Vagina (tissue), 2 donors: ENCODE measurements at regions not wholly inside any gene's neighbourhood (a gene's known extent, or its start where the extent isn't known, plus 50 kb on each side); places are given as distances from the start of the nearest gene placed in this dataset.
"Not testable (repeated sequence)": the region's sequence is repeated elsewhere in the genome, so short reads cannot be mapped to it uniquely, and the experiment has no call there.

Experiments used
- DNase-seq, 2 donors: peaks; one replicate each; pipeline ENCODE4 v3.0.0-alpha.2; 2017; ENCODE audit errors: extremely low spot score in 2 of 2
- H3K27ac ChIP-seq: fragments of 200-600 bp; sonication (generic); one replicate; pipeline ENCODE4 v1.5.1; 2019
- H3K27me3 ChIP-seq: fragments of 200-600 bp; sonication (generic); one replicate; pipeline ENCODE4 v1.5.1; 2019
- H3K36me3 ChIP-seq, 2 donors: fragments of 200-600 bp; sonication (generic); one replicate each; pipeline ENCODE4 v1.5.1; 2017 to 2019
- H3K4me1 ChIP-seq: fragments of 200-600 bp; sonication (generic); one replicate; pipeline ENCODE4 v1.5.1; 2019
- H3K4me3 ChIP-seq, 2 donors: fragments of 200-600 bp; sonication (generic); 1 replicate in 1 of 2; 2 replicates in 1 of 2; pipeline ENCODE4 v1.5.1; 2016 to 2019
- H3K9me3 ChIP-seq: fragments of 200-600 bp; sonication (generic); one replicate; pipeline ENCODE4 v1.5.1; 2019
- POLR2A ChIP-seq, 2 donors: fragments of 450-650 bp; IDR thresholded peaks; one replicate each; pipeline ENCODE4 v1.6.1; 2017; ENCODE audit warnings: antibody characterized with exemption in 2 of 2, mild to moderate bottlenecking in 2 of 2, moderate library complexity in 2 of 2
- POLR2AphosphoS5 ChIP-seq, 2 donors: sonication (generic); formaldehyde crosslinking; IDR thresholded peaks; one replicate each; pipeline ENCODE4 v1.9.0; 2017; ENCODE audit warnings: antibody characterized with exemption in 2 of 2, mild to moderate bottlenecking in 2 of 2, low read depth in 1 of 2; ENCODE audit not compliant: insufficient read depth in 1 of 2
- intact Hi-C: fragments of 100-400 bp; cut with DNase I; formaldehyde crosslinking; loops from one replicate; pipeline ENCODE4 v1.15.1; 2023
- TF ChIP-seq, protein P1 (sequence below), 3 experiments: fragments of 450-650 bp in 2 of 3; fragments of 200-600 bp in 1 of 3; sonication (generic) in 1 of 3; IDR thresholded peaks; one replicate each; pipeline ENCODE4 v1.5.1; 2017 to 2019; ENCODE audit warnings: antibody characterized with exemption in 3 of 3, mild to moderate bottlenecking in 2 of 3, moderate library complexity in 2 of 3

DNA sequence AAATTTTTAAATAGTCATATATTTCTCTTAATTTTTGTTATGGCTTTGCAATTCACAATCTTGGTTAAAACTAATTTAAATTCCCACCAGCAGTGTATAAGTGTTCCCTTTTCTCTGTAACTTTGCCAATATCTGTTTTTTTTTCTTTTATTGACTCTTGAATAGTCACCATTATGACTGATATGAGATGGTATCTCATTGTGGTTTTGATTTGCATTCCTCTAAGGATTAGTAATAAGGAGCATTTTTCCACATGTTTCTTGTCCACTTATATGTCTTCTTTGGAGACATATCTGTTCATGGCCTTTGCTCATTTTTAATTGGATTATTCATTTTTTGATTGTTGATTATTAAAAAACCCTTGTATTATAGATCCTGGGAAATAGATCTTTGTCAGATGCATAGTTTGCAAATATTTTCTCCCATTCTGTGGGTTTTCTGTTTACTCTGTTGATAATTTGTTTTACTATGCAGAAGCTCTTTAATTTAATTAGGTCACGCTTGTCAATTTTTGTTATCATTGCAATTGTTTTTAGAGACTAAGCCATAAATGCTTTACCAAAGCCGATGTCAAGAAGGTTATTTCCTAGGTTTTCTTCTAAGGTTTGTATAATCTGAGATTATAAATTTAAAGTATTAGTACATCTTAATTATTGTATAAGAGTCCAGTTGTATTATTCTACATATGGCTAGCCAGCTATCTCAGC, 610.9 kb downstream of the CHSY3 start:
- no peaks in the 10 kb centered on the region for H3K9me3 ChIP-seq
- no peak overlapping the region for H3K27ac ChIP-seq
- intact Hi-C loops: no loop called here
- no peaks in the 10 kb centered on the region for H3K36me3 ChIP-seq
- H3K27me3 ChIP-seq: no peaks in the 10 kb centered on the region
- H3K4me3 ChIP-seq: no peak overlapping the region
- no peaks in the 10 kb centered on the region for H3K4me1 ChIP-seq
- TF ChIP-seq POLR2A (IDR thresholded peaks at IDR 0.05): no peak
- TF ChIP-seq, protein P1, sequence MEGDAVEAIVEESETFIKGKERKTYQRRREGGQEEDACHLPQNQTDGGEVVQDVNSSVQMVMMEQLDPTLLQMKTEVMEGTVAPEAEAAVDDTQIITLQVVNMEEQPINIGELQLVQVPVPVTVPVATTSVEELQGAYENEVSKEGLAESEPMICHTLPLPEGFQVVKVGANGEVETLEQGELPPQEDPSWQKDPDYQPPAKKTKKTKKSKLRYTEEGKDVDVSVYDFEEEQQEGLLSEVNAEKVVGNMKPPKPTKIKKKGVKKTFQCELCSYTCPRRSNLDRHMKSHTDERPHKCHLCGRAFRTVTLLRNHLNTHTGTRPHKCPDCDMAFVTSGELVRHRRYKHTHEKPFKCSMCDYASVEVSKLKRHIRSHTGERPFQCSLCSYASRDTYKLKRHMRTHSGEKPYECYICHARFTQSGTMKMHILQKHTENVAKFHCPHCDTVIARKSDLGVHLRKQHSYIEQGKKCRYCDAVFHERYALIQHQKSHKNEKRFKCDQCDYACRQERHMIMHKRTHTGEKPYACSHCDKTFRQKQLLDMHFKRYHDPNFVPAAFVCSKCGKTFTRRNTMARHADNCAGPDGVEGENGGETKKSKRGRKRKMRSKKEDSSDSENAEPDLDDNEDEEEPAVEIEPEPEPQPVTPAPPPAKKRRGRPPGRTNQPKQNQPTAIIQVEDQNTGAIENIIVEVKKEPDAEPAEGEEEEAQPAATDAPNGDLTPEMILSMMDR (IDR thresholded peaks at IDR 0.05): no peak
- no peak for TF ChIP-seq POLR2AphosphoS5 (IDR thresholded peaks at IDR 0.05; ENCODE audit: insufficient read depth in 1 of 2, low read depth in 1 of 2)
- DNase-seq: no peak

DNA sequence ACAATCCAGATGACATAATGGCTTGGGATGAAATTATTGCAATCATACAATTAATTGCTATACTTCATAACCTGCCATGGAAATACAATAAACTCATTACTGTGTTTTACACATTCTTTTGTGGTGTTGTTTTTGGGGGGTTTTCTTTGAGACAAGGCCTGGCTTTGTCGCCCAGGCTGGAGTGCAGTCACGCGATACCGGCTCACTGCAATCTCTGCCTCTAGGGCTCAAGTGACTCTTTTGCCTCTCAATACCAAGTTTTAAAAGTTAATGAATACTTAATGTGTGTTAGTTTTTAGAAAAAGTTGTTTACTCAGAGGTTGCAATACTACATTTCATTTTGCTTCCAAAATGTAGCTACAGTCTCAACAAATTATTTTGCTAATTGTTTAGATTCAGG, 598.4 kb downstream of the CHSY3 start:
- no peaks in the 10 kb centered on the region for H3K9me3 ChIP-seq
- H3K4me3 ChIP-seq: no peak overlapping the region
- no peaks in the 10 kb centered on the region for H3K4me1 ChIP-seq
- H3K27ac ChIP-seq: no peak overlapping the region
- no peak for DNase-seq
- no peaks in the 10 kb centered on the region for H3K36me3 ChIP-seq
- intact Hi-C loops: no loop called here
- TF ChIP-seq, protein P1 (IDR thresholded peaks at IDR 0.05): no peak
- no peak for TF ChIP-seq POLR2A (IDR thresholded peaks at IDR 0.05)
- no peak for TF ChIP-seq POLR2AphosphoS5 (IDR thresholded peaks at IDR 0.05; ENCODE audit: insufficient read depth in 1 of 2, low read depth in 1 of 2)
- no peaks in the 10 kb centered on the region for H3K27me3 ChIP-seq

DNA sequence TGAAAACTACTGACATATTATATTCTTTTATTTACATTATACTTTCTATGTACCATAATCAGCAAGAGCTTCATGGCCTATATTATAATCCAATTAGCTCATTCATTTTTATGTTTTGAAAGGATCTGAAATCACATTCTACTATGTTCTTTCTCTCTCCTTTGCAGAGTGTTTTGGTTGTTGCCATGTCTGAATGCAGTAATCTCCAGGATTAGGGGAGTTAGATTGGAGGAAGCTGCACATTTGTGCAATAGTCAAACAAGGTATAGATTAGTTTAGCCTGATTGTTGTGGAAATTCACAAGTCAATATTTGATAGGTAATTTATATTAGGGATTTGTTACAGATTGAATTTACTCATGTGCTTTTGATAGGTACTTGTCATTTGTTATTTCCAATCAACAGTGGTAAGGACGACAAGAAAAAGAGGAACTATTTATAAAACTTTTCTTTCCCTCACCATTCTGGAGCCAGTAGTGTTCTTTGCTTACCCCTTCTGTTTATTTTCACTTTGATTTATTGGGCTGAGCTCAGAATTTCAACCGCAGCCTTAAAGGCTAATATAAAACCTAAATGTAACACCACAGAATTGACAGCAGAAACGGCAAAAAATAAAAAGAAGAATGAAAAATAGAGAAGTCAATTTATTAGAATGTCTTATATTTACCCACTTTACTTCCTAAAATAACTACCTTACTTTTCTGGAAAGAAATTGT, 597.0 kb downstream of the CHSY3 start:
- Histone ChIP-seq H3K27ac (no peak overlapping the region), H3K4me3 (no peak overlapping the region), H3K4me1 (no peaks in the 10 kb centered on the region), H3K36me3 (no peaks in the 10 kb centered on the region), H3K9me3 (no peaks in the 10 kb centered on the region), H3K27me3 (no peaks in the 10 kb centered on the region)
- TF ChIP-seq, protein P1 (IDR thresholded peaks at IDR 0.05): no peak
- TF ChIP-seq POLR2AphosphoS5 (IDR thresholded peaks at IDR 0.05; ENCODE audit: insufficient read depth in 1 of 2, low read depth in 1 of 2): no peak
- no peak for TF ChIP-seq POLR2A (IDR thresholded peaks at IDR 0.05)
- DNase-seq: no peak
- intact Hi-C loops: no loop called here

DNA sequence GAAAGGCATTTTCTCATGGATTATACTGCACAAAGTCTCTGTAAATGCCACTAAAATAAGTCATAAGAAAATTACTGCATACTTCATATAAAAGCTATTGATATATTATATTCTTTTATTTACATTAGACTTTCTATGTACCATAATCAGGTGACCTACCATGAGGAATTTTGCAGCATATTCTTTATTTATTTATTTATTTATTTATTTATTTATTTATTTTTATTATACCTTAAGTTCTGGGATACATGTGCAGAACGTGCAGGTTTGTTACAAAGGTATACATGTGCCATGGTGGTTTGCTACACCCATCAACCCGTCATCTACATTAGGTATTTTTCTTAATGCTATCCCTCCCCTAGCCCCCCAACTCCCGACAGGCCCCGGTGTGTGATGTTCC, 596.2 kb downstream of the CHSY3 start:
- H3K27ac ChIP-seq, DNase-seq, H3K36me3 ChIP-seq, H3K9me3 ChIP-seq, H3K27me3 ChIP-seq, H3K4me3 ChIP-seq, intact Hi-C loops, H3K4me1 ChIP-seq: not testable (repeated sequence)

DNA sequence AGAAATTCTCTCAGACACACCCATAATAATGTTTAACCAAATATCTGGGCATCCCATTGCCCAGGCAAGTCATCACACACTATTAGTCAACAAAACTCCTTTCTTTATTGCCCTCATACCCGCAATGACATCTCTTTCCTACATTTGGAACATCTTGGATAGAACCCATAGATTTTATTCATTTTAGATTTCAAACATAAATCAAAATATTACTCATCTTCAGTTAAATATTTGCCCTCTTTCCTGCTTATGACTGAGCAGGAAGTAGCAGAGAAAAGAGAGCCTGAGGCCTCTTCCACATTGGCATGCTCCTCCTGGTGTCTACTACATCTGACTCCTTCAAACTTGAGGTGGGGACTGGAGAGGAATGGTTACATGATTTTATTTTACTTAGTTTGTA, 592.0 kb downstream of the CHSY3 start:
- no peak for TF ChIP-seq POLR2A (IDR thresholded peaks at IDR 0.05)
- no peak for TF ChIP-seq POLR2AphosphoS5 (IDR thresholded peaks at IDR 0.05; ENCODE audit: insufficient read depth in 1 of 2, low read depth in 1 of 2)
- H3K27me3 ChIP-seq: no peaks in the 10 kb centered on the region
- no peaks in the 10 kb centered on the region for H3K9me3 ChIP-seq
- H3K4me3 ChIP-seq: no peak overlapping the region
- intact Hi-C loops: no loop called here
- no peaks in the 10 kb centered on the region for H3K36me3 ChIP-seq
- no peak for DNase-seq
- no peak overlapping the region for H3K27ac ChIP-seq
- H3K4me1 ChIP-seq: no peaks in the 10 kb centered on the region

DNA sequence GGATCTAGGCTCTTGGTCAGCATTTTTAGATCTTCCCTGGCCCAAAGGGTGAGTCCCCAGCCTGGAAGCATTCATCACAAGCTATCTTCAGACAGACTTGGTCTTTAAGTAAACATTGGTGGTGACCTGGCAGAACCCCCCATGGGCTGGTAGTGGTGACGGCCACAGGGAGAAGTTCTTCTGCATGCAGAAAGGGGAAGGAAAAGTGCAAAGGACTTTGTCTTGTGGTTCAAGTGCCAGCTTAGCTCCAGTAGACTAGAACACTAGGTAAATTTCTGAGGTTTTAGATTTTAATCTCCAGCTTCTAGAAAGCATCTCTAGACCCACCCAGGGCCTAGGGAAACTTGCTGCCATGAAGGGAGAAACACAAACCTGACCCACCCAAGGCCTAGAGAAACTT, 584.0 kb downstream of the CHSY3 start:
- Histone ChIP-seq H3K9me3 (no peaks in the 10 kb centered on the region), H3K27ac (no peak overlapping the region), H3K4me3 (no peak overlapping the region), H3K27me3 (no peaks in the 10 kb centered on the region), H3K36me3 (no peaks in the 10 kb centered on the region), H3K4me1 (no peaks in the 10 kb centered on the region)
- intact Hi-C loops: no loop called here
- TF ChIP-seq, protein P1 (IDR thresholded peaks at IDR 0.05): no peak
- TF ChIP-seq POLR2A (IDR thresholded peaks at IDR 0.05): no peak
- no peak for TF ChIP-seq POLR2AphosphoS5 (IDR thresholded peaks at IDR 0.05; ENCODE audit: insufficient read depth in 1 of 2, low read depth in 1 of 2)
- DNase-seq: no peak
